Endothelial cell of umbilical vein (primary cell): ENCODE measurements at regions not wholly inside any gene's neighbourhood (a gene's known extent, or its start where the extent isn't known, plus 50 kb on each side); places are given as distances from the start of the nearest gene placed in this dataset.

ENCODE experiments used
- BruUV-seq: library from RNA; stranded (reverse); fragments of 400-500 nt; replicated peaks from 2 replicates; lab custom pipeline; 2021; lab: Mats Ljungman, UMichigan
- CTCF ChIA-PET: fragments of 300-600, 350-600 bp; sonication (Branson Sonifier 250); formaldehyde crosslinking; loops from one replicate; lab custom pipeline; 2021; ENCODE audit warnings: antibody characterized with exemption, inconsistent platforms; lab: Charles Lee
- POLR2A ChIA-PET: fragments of 300-600, 350-600 bp; sonication (Branson Sonifier 250); formaldehyde crosslinking; loops from one replicate; lab custom pipeline; 2021; ENCODE audit warnings: antibody characterized with exemption, inconsistent platforms; lab: Charles Lee
- DNase-seq: peaks from one replicate; pipeline ENCODE4 v3.0.0-alpha.2; 2011; ENCODE audit warnings: low read depth, low spot score
- FAIRE-seq: peaks from 2 replicates; lab custom pipeline; 2011; peaks lifted over from hg19 to GRCh38; lab: Jason Lieb, UNC
- H2AFZ ChIP-seq: 2 replicates; pipeline ENCODE4 v1.6.0; 2012; ENCODE audit warnings: low read depth, low read length, control low read depth, inconsistent platforms
- H3K27ac ChIP-seq: 2 replicates; pipeline ENCODE4 v1.5.1; 2011; ENCODE audit warnings: low read depth, mild to moderate bottlenecking, control low read depth, low read length, moderate library complexity; ENCODE audit not compliant: insufficient read depth
- H3K27me3 ChIP-seq, 2 experiments: 2 replicates each; pipeline versions ENCODE4 v1.6.0 to v1.6.1; 2011; ENCODE audit warnings: low read length in 2 of 2, mixed read lengths in 1 of 2; ENCODE audit not compliant: control insufficient read depth in 2 of 2, insufficient read depth in 2 of 2
- H3K36me3 ChIP-seq, 2 experiments: 2 replicates in 1 of 2; 3 replicates in 1 of 2; pipeline ENCODE4 v1.5.1; 2011; ENCODE audit warnings: low read length in 2 of 2, mild to moderate bottlenecking in 1 of 2, moderate library complexity in 1 of 2; ENCODE audit not compliant: control insufficient read depth in 2 of 2, insufficient read depth in 2 of 2; ENCODE audit errors: extremely low read depth in 1 of 2
- H3K4me1 ChIP-seq: 3 replicates; pipeline ENCODE4 v1.5.1; 2011; ENCODE audit warnings: mild to moderate bottlenecking, low read length; ENCODE audit not compliant: control insufficient read depth, insufficient read depth; ENCODE audit errors: extremely low read depth
- H3K4me2 ChIP-seq: 2 replicates; pipeline ENCODE4 v1.6.1; 2011; ENCODE audit warnings: low read length, control low read depth, mixed read lengths; ENCODE audit not compliant: insufficient read depth
- H3K4me3 ChIP-seq, 3 experiments: fragments of 200-600 bp in 1 of 3; sonication (generic), shearing (Covaris generic) in 1 of 3; replicated peaks in 1 of 3; 2 replicates each; pipeline ENCODE4 v1.5.1; 2011 to 2016; ENCODE audit warnings: control low read depth in 3 of 3, low read length in 3 of 3, mild to moderate bottlenecking in 2 of 3, inconsistent platforms in 1 of 3, low read depth in 1 of 3, moderate library complexity in 1 of 3; ENCODE audit not compliant: insufficient read depth in 1 of 3
- H3K79me2 ChIP-seq: 2 replicates; pipeline ENCODE4 v1.6.0; 2012; ENCODE audit warnings: low read length, inconsistent platforms; ENCODE audit not compliant: control insufficient read depth, insufficient read depth
- H3K9ac ChIP-seq: replicated peaks from 2 replicates; pipeline ENCODE3; 2011; ENCODE audit warnings: low read length, control low read depth; ENCODE audit not compliant: insufficient read depth; ENCODE audit errors: extremely low read depth
- H3K9me1 ChIP-seq: replicated peaks from 3 replicates; pipeline ENCODE4 v1.6.0; 2011; ENCODE audit warnings: mild to moderate bottlenecking, low read length; ENCODE audit not compliant: control insufficient read depth, insufficient read depth; ENCODE audit errors: extremely low read depth
- H3K9me3 ChIP-seq: replicated peaks from 2 replicates; pipeline ENCODE4 v1.5.1; 2012; ENCODE audit warnings: low read length, inconsistent platforms; ENCODE audit not compliant: control insufficient read depth, insufficient read depth
- H4K20me1 ChIP-seq: replicated peaks from 2 replicates; pipeline ENCODE3; 2011; ENCODE audit warnings: mild to moderate bottlenecking, low read length; ENCODE audit not compliant: control insufficient read depth, insufficient read depth; ENCODE audit errors: extremely low read depth
- EZH2 ChIP-seq: IDR thresholded peaks from 2 replicates; pipeline ENCODE4 v1.6.1; 2012; ENCODE audit warnings: borderline replicate concordance, low read depth, mild to moderate bottlenecking, moderate library complexity, low read length, inconsistent platforms; ENCODE audit not compliant: severe bottlenecking
- FOS ChIP-seq: IDR thresholded peaks from 2 replicates; pipeline ENCODE4 v1.6.1; 2011; ENCODE audit warnings: mild to moderate bottlenecking, low read length, moderate library complexity, borderline replicate concordance; ENCODE audit not compliant: insufficient read depth
- GATA2 ChIP-seq: IDR thresholded peaks from 2 replicates; pipeline ENCODE4 v1.7.0; 2011; ENCODE audit warnings: low read depth, mild to moderate bottlenecking, moderate library complexity, mixed read lengths, low read length; ENCODE audit not compliant: insufficient read length, insufficient read depth
- JUN ChIP-seq: IDR thresholded peaks from 2 replicates; pipeline ENCODE4 v1.6.1; 2011; ENCODE audit warnings: borderline replicate concordance, low read depth; ENCODE audit not compliant: insufficient read length, insufficient read depth
- MYC ChIP-seq: IDR thresholded peaks from one replicate; pipeline ENCODE4 v1.6.1; 2011; ENCODE audit warnings: mild to moderate bottlenecking, low read depth, low read length
- POLR2A ChIP-seq: IDR thresholded peaks from 2 replicates; pipeline ENCODE4 v1.6.1; 2012; ENCODE audit warnings: low read depth, mild to moderate bottlenecking, control low read depth, low read length
- POLR2AphosphoS5 ChIP-seq: IDR thresholded peaks from 2 replicates; pipeline ENCODE4 v1.6.1; 2012; ENCODE audit warnings: low read depth, mild to moderate bottlenecking, control low read depth, low read length, moderate library complexity; ENCODE audit not compliant: insufficient read depth
- dilution Hi-C: fragments of 300-500 bp; cut with MboI; formaldehyde crosslinking; loops from one replicate; pipeline ENCODE4 v1.15.0; 2019; ENCODE audit warnings: low sequenced_read_pairs; ENCODE audit not compliant: extremely low pct_ligation_motif_present
- intact Hi-C: fragments of 100-400 bp; cut with micrococcal nuclease; formaldehyde crosslinking; loops from one replicate; pipeline ENCODE4 v1.10.0; 2022
- TF ChIP-seq, protein P1 (sequence below): IDR thresholded peaks from 2 replicates; pipeline ENCODE4 v1.6.1; 2011; ENCODE audit not compliant: insufficient read depth, insufficient read length
- TF ChIP-seq, protein P2 (sequence below), 2 donors: IDR thresholded peaks; 1 replicate in 1 of 2; 2 replicates in 1 of 2; pipeline ENCODE4 v1.5.1; 2011; ENCODE audit warnings: low read length in 2 of 2, mild to moderate bottlenecking in 2 of 2, moderate library complexity in 2 of 2, control low read depth in 1 of 2, inconsistent platforms in 1 of 2, low read depth in 1 of 2; ENCODE audit not compliant: insufficient read depth in 1 of 2; ENCODE audit errors: extremely low read depth in 1 of 2

DNA sequence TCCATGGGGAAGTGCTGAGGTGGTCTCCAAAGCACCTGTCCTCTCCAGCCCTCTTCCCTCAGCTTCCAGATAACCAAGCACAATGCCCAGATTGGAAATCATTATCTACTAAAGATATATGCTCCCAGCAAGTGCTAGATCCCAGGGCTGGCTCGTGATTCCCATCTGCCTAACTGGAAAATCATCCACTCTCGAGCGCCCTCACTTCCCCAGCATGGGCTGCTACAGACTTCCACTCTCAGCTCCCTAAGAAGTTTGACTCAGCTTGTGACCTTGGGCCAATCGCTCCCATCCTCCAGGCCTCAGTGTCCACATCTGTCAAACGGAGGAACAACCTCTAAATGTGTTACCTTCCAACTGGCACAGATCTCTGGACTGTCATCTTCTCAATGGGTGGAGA lies 112.4 kb upstream of the ZMIZ1 start:
- Histone ChIP-seq H3K36me3 (no peaks in the 10 kb centered on the region), H3K27me3 (no peaks in the 10 kb centered on the region), H3K9ac (no peak overlapping the region), H3K9me3 (no peaks in the 10 kb centered on the region), H3K4me2 (no peak overlapping the region), H4K20me1 (no peaks in the 10 kb centered on the region), H3K4me1 (peaks cover 16% of the 10 kb centered on the region), H3K4me3 (no peak overlapping the region), H3K27ac (no peak overlapping the region), H3K9me1 (no peaks in the 10 kb centered on the region), H2AFZ (no peak overlapping the region), H3K79me2 (no peaks in the 10 kb centered on the region)
- dilution Hi-C loops = no loop called here
- DNase-seq = no peak
- intact Hi-C loops = no loop called here
- ChIA-PET POLR2A (no interaction called here), CTCF (no interaction called here)
- BruUV-seq = no TSS peak
- no peak for FAIRE-seq
- no peak for TF ChIP-seq GATA2
- TF ChIP-seq FOS = no peak
- TF ChIP-seq POLR2AphosphoS5 = no peak
- no peak for TF ChIP-seq MYC
- TF ChIP-seq, protein P1, sequence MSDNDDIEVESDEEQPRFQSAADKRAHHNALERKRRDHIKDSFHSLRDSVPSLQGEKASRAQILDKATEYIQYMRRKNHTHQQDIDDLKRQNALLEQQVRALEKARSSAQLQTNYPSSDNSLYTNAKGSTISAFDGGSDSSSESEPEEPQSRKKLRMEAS = no peak
- TF ChIP-seq, protein P2, sequence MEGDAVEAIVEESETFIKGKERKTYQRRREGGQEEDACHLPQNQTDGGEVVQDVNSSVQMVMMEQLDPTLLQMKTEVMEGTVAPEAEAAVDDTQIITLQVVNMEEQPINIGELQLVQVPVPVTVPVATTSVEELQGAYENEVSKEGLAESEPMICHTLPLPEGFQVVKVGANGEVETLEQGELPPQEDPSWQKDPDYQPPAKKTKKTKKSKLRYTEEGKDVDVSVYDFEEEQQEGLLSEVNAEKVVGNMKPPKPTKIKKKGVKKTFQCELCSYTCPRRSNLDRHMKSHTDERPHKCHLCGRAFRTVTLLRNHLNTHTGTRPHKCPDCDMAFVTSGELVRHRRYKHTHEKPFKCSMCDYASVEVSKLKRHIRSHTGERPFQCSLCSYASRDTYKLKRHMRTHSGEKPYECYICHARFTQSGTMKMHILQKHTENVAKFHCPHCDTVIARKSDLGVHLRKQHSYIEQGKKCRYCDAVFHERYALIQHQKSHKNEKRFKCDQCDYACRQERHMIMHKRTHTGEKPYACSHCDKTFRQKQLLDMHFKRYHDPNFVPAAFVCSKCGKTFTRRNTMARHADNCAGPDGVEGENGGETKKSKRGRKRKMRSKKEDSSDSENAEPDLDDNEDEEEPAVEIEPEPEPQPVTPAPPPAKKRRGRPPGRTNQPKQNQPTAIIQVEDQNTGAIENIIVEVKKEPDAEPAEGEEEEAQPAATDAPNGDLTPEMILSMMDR (IDR thresholded peaks at IDR 0.05; ENCODE audit: extremely low read depth in 1 of 2, insufficient read depth in 1 of 2, low read depth in 1 of 2, low read length in 2 of 2) = no peak
- TF ChIP-seq POLR2A = no peak
- no peak for TF ChIP-seq JUN
- no peak for TF ChIP-seq EZH2
